ENCODE measurements at regions not wholly inside any gene's neighbourhood (a gene's known extent, or its start where the extent isn't known, plus 50 kb on each side); places are given as distances from the start of the nearest gene placed in this dataset.
"Not testable (repeated sequence)": the region's sequence is repeated elsewhere in the genome, so short reads cannot be mapped to it uniquely, and the experiment has no call there.

GRCh38 chr3:139202226-139202958, 141.4 kb upstream of the MRPS22 start:
- no peak for DNase-seq

- no peak for DNase-seq
Measured at GRCh38 chr3:139202959-139203349, 140.9 kb upstream of the MRPS22 start.

GRCh38 chr3:139203752-139204151, 140.1 kb upstream of the MRPS22 start:
- no peak for DNase-seq

- no peak for DNase-seq
Measured at GRCh38 chr3:139204728-139205127, 139.1 kb upstream of the MRPS22 start.

- DNase-seq, result no peak
Measured at GRCh38 chr3:139213936-139214335, 129.9 kb upstream of the MRPS22 start.

GRCh38 chr3:139216958-139217357, 126.9 kb upstream of the MRPS22 start:
- no peak for DNase-seq

GRCh38 chr3:139217633-139218032, 126.2 kb upstream of the MRPS22 start:
- no peak for DNase-seq

GRCh38 chr3:139218046-139218445, 125.8 kb upstream of the MRPS22 start:
- no peak for DNase-seq

- no peak for DNase-seq
Measured at GRCh38 chr3:139219463-139219862, 124.4 kb upstream of the MRPS22 start.

GRCh38 chr3:139222100-139222657, 121.6 kb upstream of the MRPS22 start:
- no peak for DNase-seq

- no peak for DNase-seq
Measured at GRCh38 chr3:139225548-139225947, 118.3 kb upstream of the MRPS22 start.

GRCh38 chr3:139226731-139227130, 117.1 kb upstream of the MRPS22 start:
- no peak for DNase-seq

GRCh38 chr3:139227165-139227564, 116.7 kb upstream of the MRPS22 start:
- no peak for DNase-seq

- no peak for DNase-seq
Measured at GRCh38 chr3:139227827-139228226, 116.0 kb upstream of the MRPS22 start.

- DNase-seq, result no peak
Measured at GRCh38 chr3:139230391-139230790, 113.4 kb upstream of the MRPS22 start.

- DNase-seq, result no peak
Measured at GRCh38 chr3:139231555-139232281, 112.1 kb upstream of the MRPS22 start.

- DNase-seq, result not testable (repeated sequence)
Measured at GRCh38 chr3:139232341-139232740, 111.5 kb upstream of the MRPS22 start.

- no peak for DNase-seq
Measured at GRCh38 chr3:139234491-139234890, 109.3 kb upstream of the MRPS22 start.

GRCh38 chr3:139235192-139235591, 108.6 kb upstream of the MRPS22 start:
- no peak for DNase-seq

- no peak for DNase-seq
Measured at GRCh38 chr3:139236336-139236735, 107.5 kb upstream of the MRPS22 start.

- no peak for DNase-seq
Measured at GRCh38 chr3:139238281-139239030, 105.4 kb upstream of the MRPS22 start.

GRCh38 chr3:139239550-139239949, 104.3 kb upstream of the MRPS22 start:
- no peak for DNase-seq

- DNase-seq, result no peak
Measured at GRCh38 chr3:139241783-139242182, 102.0 kb upstream of the MRPS22 start.

All from activated CD4-positive, alpha-beta T cell treated with anti-CD3 and anti-CD28 coated beads, Interleukin-2, amount 50 U/mL, for 1 hour (primary cell).